Islet precursor cell (in vitro differentiated cells): ENCODE measurements at regions not wholly inside any gene's neighbourhood (a gene's known extent, or its start where the extent isn't known, plus 50 kb on each side); places are given as distances from the start of the nearest gene placed in this dataset.

Experiments used
- DNase-seq: peaks from one replicate; pipeline ENCODE4 v3.0.0-alpha.2; 2018

DNA sequence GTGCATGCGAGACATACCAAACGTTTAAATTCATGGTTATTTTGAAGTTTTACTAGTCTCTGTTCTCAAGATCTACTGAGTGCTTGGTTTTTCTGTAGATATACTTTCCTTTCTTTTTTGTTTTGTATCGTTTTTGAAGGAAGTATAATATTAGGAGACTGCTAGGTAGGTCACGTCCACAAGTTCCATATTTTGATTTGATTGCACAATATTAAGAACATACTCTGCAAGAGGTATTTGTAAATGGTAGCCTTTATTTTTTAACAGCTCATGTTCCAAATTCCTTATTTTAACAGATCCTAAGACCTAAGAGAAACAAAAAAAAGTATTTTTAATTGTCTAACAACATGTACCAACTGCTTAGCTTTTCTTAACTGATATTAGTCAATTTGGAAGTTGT, 156.7 kb downstream of the SERPINI1 start:
- no peak for DNase-seq

DNA sequence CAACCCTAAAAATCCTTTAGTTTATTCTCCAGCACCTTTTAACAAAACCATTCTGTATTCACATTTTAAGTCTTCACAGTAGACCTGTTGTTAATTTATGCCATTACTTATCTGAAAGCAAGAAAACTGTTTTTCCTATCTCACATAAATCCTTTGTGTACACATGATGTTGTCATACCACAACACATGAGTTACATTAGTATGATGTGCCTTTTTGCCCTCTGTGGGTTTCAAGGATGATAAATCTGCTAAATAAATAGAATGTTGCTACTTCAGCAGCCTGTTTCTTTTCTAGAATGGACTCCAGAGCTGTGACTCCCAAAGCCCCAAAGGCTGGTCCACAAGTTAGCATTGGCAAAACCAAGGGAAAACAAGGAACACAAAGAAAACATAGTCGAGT, 151.6 kb downstream of the SERPINI1 start:
- DNase-seq = no peak

DNA sequence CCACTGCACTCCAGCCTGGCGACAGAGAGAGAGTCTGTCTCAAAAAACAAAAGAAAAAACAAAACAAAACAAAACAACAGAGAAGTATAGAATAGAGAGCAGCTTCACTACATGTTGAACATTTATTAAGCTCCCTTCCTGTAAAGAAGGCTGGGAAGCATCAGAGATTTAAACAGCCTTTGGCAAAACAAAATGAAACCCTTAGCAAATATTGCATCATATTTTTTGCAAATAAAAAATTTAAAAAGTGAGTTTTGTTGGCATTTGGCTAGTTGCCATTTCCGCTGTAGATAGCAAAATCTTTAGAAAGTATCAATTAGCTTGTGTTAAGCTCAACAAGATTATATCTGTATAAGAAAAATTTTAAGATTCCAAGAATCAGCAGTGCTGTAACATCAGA, 151.2 kb downstream of the SERPINI1 start:
- DNase-seq = no peak

DNA sequence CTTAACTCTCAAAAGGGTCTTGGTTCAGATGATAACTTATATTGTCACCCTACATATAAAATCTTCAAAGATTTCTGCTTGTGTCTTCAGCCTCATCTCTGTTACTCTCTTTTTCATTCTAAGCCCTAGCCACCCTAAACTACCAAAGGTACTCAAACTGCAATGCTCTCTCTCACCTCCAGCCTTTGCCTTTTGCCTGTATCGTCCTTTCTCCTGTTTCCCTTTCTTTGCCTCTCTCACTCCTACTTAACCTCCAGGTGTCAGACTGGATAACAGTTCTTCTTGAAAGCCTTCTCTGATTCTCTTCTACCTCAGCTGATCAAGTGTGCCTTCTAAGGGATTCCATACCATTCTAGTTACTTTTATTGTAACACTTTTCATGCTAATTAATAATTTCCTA, 149.8 kb downstream of the SERPINI1 start:
- DNase-seq = no peak

DNA sequence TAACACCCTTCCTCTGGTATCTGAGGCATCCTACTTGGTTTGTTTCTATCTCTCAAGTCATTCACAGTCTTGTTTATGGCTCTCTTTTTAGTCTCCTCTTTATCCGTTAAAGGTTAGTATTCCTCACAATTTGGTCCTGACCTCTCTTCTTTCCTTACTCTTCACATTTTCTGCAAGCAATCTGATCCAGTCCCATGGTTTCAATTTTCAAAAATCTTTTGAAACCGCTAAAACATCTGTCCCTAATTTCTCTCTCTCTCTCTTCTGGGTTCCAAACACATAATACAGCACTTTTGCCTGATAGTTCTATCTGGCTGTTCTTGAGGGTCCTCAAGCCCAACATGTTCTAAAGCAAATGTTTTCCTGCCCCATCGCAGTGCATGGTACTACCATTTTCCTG, 149.0 kb downstream of the SERPINI1 start:
- DNase-seq = no peak

DNA sequence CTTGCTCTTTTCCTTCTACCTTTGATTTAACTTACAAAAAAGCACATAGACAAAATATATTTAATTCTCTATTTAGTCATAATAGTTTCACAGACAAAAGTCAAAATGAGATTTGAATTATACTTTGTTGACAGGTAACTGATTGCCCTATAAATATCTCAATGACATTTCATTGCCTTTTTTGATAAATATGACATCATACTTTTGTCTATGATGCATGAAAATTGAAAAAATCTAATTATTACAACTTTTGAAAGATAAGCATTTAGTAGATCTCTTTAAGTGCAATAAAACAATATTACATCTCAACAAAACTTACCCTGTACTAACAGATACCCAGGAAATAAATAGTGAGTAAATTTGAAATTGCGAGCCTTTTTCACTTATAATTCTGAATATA, 147.9 kb downstream of the SERPINI1 start:
- DNase-seq = no peak

DNA sequence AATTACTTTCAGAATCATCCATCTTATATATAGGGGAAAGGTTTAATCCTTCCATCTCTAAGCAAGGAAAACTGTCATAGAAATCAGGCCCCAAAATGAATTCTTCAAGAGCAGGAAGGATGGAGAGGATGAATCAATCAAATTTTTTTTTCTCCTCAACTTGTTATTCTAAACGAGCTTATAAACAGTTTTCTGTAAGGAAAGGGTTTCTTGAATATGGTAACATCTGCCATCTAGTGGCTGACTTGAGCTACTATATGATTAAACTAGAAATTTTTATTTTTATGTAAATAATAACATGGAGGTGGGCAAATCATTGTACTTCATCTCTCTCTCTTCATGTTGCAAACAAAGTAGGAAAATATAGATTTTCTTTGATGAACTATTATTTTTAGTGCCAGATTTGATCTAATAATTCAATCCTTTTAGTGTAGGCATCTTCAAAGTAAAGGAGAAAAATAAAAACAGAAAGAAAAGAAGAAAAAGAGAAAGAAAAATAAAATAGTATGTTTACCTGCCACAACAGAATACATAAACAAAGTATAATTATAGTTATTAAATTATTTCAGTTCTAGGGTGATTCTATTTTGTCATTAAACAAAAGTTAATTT, 146.6 kb downstream of the SERPINI1 start:
- DNase-seq = no peak

DNA sequence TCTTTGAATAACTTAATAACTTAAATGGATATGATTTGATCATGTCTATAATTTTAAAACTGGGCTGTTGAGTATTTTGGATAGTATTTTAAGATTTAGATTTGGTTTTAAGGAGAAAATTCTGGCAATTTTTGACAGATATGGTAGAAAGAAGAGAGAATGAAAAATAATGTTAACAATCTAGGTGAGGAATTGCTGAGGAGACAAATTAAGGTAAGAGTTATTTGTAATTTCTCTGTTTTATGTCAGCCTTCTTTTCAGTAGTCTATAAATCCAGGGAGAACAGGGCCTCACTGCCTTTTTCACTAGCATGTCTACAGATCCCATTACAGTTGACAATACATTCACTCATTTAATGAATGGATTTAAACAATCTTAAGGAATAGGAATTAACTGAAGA, 144.7 kb downstream of the SERPINI1 start:
- no peak for DNase-seq

DNA sequence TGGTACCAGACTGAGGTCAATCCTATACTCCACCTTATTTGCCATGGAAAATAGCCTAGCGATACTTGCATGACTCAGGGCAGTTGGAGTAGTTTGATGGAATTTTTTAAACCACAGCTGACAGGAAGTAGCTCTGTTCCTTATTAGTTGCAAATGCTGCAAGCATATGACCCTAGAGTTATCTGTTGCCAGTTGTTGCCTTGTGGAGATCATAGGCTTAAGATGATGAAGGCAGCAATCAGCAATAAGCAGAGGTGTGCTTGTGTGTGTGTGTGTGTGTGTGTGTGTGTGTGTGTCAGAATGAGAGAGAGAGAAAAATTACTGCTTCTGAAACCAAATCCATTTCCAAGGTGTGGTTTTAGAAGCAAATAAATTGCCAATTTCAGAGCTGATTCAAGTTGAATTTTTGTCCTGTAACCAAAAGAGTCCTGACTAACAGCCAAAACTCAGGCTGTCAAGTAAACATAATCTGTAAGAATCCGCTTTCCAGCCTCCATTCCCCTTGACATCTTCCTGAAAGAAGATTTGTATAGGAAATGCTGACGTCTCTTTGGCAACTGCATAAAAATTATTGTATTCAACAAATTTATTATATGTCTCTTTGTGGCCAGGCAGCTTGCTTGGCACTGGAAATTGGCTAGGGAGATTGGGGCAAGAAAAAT, 141.2 kb downstream of the SERPINI1 start:
- DNase-seq = no peak
